ENCODE measurements at regions not wholly inside any gene's neighbourhood (a gene's known extent, or its start where the extent isn't known, plus 50 kb on each side); places are given as distances from the start of the nearest gene placed in this dataset.

GRCh38 chr13:106898231-106898630, 330.3 kb upstream of the ARGLU1 start:
- no peaks in the 10 kb centered on the region for H3K27me3 Mint-ChIP-seq
- peaks cover 3% of the 10 kb centered on the region for H3K4me1 Mint-ChIP-seq (ENCODE audit: low read depth)
- no peaks in the 10 kb centered on the region for H3K36me3 Mint-ChIP-seq (ENCODE audit: insufficient read depth)
- TF ChIP-seq CTCF (IDR thresholded peaks at IDR 0.05; ENCODE audit: unreplicated experiment) = no peak
- H3K9me3 Mint-ChIP-seq (ENCODE audit: low read depth) = no peaks in the 10 kb centered on the region
- no peak overlapping the region for H3K4me3 Mint-ChIP-seq (ENCODE audit: low read depth)
- DNase-seq (ENCODE audit: low spot score, unreplicated experiment) = no peak
- H3K27ac Mint-ChIP-seq = no peak overlapping the region

GRCh38 chr13:106888148-106888547, 320.2 kb upstream of the ARGLU1 start:
- H3K9me3 Mint-ChIP-seq (ENCODE audit: low read depth) = peaks cover 18% of the 10 kb centered on the region
- H3K4me1 Mint-ChIP-seq (ENCODE audit: low read depth) = peaks cover 2% of the 10 kb centered on the region
- TF ChIP-seq CTCF (IDR thresholded peaks at IDR 0.05; ENCODE audit: unreplicated experiment) = no peak
- peaks cover 5% of the 10 kb centered on the region for H3K36me3 Mint-ChIP-seq (ENCODE audit: insufficient read depth)
- no peak for DNase-seq (ENCODE audit: low spot score, unreplicated experiment)
- no peaks in the 10 kb centered on the region for H3K27me3 Mint-ChIP-seq
- H3K27ac Mint-ChIP-seq = no peak overlapping the region
- H3K4me3 Mint-ChIP-seq (ENCODE audit: low read depth) = no peak overlapping the region

GRCh38 chr13:106887686-106888085, 319.7 kb upstream of the ARGLU1 start:
- H3K27me3 Mint-ChIP-seq = no peaks in the 10 kb centered on the region
- no peak overlapping the region for H3K27ac Mint-ChIP-seq
- no peak overlapping the region for H3K4me3 Mint-ChIP-seq (ENCODE audit: low read depth)

GRCh38 chr13:106883976-106884375, 316.0 kb upstream of the ARGLU1 start:
- Mint-ChIP-seq H3K36me3 (ENCODE audit: insufficient read depth) (peaks cover 5% of the 10 kb centered on the region), H3K4me3 (ENCODE audit: low read depth) (no peak overlapping the region), H3K27me3 (no peaks in the 10 kb centered on the region), H3K27ac (no peak overlapping the region), H3K9me3 (ENCODE audit: low read depth) (peaks cover 10% of the 10 kb centered on the region), H3K4me1 (ENCODE audit: low read depth) (peaks cover 6% of the 10 kb centered on the region)
- TF ChIP-seq CTCF (IDR thresholded peaks at IDR 0.05; ENCODE audit: unreplicated experiment) = no peak
- no peak for DNase-seq (ENCODE audit: low spot score, unreplicated experiment)

More at GRCh38 chr13:106887686-106888085, 319.7 kb upstream of the ARGLU1 start:
- Mint-ChIP-seq H3K36me3 (ENCODE audit: insufficient read depth) (peaks cover 5% of the 10 kb centered on the region), H3K4me1 (ENCODE audit: low read depth) (peaks cover 2% of the 10 kb centered on the region), H3K9me3 (ENCODE audit: low read depth) (peaks cover 18% of the 10 kb centered on the region)
- DNase-seq (ENCODE audit: low spot score, unreplicated experiment) = no peak
- no peak for TF ChIP-seq CTCF (IDR thresholded peaks at IDR 0.05; ENCODE audit: unreplicated experiment)

- no peaks in the 10 kb centered on the region for H3K36me3 Mint-ChIP-seq (ENCODE audit: insufficient read depth)
- H3K27ac Mint-ChIP-seq = no peak overlapping the region
- DNase-seq (ENCODE audit: low spot score, unreplicated experiment) = no peak
- TF ChIP-seq CTCF (IDR thresholded peaks at IDR 0.05; ENCODE audit: unreplicated experiment) = no peak
- no peak overlapping the region for H3K4me3 Mint-ChIP-seq (ENCODE audit: low read depth)
- H3K9me3 Mint-ChIP-seq (ENCODE audit: low read depth) = peaks cover 5% of the 10 kb centered on the region
- peaks cover 6% of the 10 kb centered on the region for H3K4me1 Mint-ChIP-seq (ENCODE audit: low read depth)
- H3K27me3 Mint-ChIP-seq = no peaks in the 10 kb centered on the region
Measured at GRCh38 chr13:106882246-106882645, 314.3 kb upstream of the ARGLU1 start.

Measured in progenitor cell of endocrine pancreas (in vitro differentiated cells).